Esophagus squamous epithelium (tissue), 5 donors: ENCODE measurements at regions not wholly inside any gene's neighbourhood (a gene's known extent, or its start where the extent isn't known, plus 50 kb on each side); places are given as distances from the start of the nearest gene placed in this dataset.

Experiments used
- DNase-seq: peaks from one replicate; lab custom pipeline; 2025; lab: John Stamatoyannopoulos, UW
- H3K27ac ChIP-seq, 4 donors: fragments of 200-600 bp; sonication (generic); one replicate each; pipeline ENCODE4 v1.5.1; 2016 to 2019; ENCODE audit warnings: mild to moderate bottlenecking in 1 of 4
- H3K27me3 ChIP-seq, 4 donors: fragments of 200-600 bp; sonication (generic); 1 replicate in 3 of 4; 2 replicates in 1 of 4; pipeline versions ENCODE4 v1.5.1 to v1.6.0; 2017 to 2021; ENCODE audit warnings: antibody characterized with exemption in 1 of 4
- H3K36me3 ChIP-seq, 3 donors: fragments of 200-600 bp; sonication (generic); one replicate each; pipeline ENCODE4 v1.5.1; 2016 to 2019
- H3K4me1 ChIP-seq, 3 donors: fragments of 200-600 bp; sonication (generic); one replicate each; pipeline ENCODE4 v1.5.1; 2017 to 2019
- H3K4me3 ChIP-seq, 4 donors: fragments of 200-600 bp; sonication (generic); 1 replicate in 3 of 4; 2 replicates in 1 of 4; pipeline ENCODE4 v1.5.1; 2016 to 2019; ENCODE audit warnings: mild to moderate bottlenecking in 2 of 4, moderate library complexity in 1 of 4
- H3K9me3 ChIP-seq, 3 donors: fragments of 200-600 bp; sonication (generic); one replicate each; pipeline ENCODE4 v1.5.1; 2016 to 2019
- POLR2A ChIP-seq, 4 donors: fragments of 450-650 bp; IDR thresholded peaks; one replicate each; pipeline ENCODE4 v1.6.1; 2017; ENCODE audit warnings: antibody characterized with exemption in 4 of 4, mild to moderate bottlenecking in 4 of 4, moderate library complexity in 3 of 4
- WGBS, 2 donors: methylation state at CpG; one replicate each; pipeline ENCODE4 v1.1.5; 2018; 5-methylcytosine and 5-hydroxymethylcytosine counted together
- intact Hi-C: fragments of 100-400 bp; cut with DNase I; formaldehyde crosslinking; loops from one replicate; pipeline ENCODE4 v1.15.0; 2022
- TF ChIP-seq, protein P1 (sequence below), 6 experiments: fragments of 450-650 bp in 4 of 6; fragments of 200-600 bp in 2 of 6; sonication (generic) in 2 of 6; IDR thresholded peaks; one replicate each; pipeline ENCODE4 v1.5.1; 2016 to 2019; ENCODE audit warnings: antibody characterized with exemption in 6 of 6, mild to moderate bottlenecking in 4 of 6, moderate library complexity in 4 of 6
- donor health status: DM: yes; HTN: yes; CAD: no.

DNA sequence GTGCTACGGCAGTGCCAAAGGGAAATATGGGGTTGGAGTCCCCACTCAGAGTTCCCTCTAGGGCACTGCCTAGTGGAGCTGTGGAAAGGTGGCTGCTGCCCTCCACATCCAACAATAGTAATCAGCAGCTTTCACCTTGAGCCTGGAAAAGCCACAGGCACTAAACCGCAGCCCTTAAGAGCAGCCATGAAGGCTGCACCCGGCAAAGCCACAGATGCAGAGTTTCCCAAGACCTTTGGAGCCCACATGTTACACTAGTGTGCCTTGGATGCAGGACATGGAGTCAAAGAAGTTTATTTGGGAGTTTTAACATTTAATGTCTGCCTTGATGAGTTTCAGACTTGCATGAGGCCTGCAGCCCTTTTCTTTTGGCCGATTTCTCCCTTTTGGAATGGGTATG is 91.4 kb upstream of the HSF2 start:
- Histone ChIP-seq H3K4me3 (no peak overlapping the region), H3K27me3 (no peaks in the 10 kb centered on the region), H3K36me3 (no peaks in the 10 kb centered on the region), H3K9me3 (peaks cover 0 to 11% (median 6%) of the 10 kb centered on the region in 3 donors), H3K27ac (no peak overlapping the region), H3K4me1 (no peaks in the 10 kb centered on the region)
- intact Hi-C loops, result no loop called here
- TF ChIP-seq POLR2A (IDR thresholded peaks at IDR 0.05), result no peak
- TF ChIP-seq, protein P1, sequence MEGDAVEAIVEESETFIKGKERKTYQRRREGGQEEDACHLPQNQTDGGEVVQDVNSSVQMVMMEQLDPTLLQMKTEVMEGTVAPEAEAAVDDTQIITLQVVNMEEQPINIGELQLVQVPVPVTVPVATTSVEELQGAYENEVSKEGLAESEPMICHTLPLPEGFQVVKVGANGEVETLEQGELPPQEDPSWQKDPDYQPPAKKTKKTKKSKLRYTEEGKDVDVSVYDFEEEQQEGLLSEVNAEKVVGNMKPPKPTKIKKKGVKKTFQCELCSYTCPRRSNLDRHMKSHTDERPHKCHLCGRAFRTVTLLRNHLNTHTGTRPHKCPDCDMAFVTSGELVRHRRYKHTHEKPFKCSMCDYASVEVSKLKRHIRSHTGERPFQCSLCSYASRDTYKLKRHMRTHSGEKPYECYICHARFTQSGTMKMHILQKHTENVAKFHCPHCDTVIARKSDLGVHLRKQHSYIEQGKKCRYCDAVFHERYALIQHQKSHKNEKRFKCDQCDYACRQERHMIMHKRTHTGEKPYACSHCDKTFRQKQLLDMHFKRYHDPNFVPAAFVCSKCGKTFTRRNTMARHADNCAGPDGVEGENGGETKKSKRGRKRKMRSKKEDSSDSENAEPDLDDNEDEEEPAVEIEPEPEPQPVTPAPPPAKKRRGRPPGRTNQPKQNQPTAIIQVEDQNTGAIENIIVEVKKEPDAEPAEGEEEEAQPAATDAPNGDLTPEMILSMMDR (IDR thresholded peaks at IDR 0.05), result no peak
- DNase-seq, result no peak
- WGBS, 2 donors, result 82 to 86% methylated on average over 3 to 4 of the region's 4 CpGs

DNA sequence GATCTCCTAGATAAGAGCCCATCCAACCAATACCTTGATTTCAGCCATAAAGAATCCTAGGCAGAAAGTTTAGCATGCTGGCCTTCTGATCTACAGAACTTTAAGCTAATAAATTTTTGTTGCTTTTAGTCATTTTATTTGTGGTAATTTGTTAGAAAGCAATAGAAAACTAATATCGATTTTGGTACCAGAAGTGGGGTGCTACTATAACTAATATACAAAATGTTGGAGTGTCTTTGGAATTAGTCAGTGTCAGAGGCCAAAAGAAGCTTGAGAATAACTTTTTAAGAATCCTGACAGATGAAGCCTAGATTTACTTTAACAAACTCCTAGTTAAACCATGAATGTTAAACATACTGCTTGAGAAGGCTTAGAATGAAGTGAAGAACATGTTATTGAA is 83.6 kb upstream of the HSF2 start:
- intact Hi-C loops, result no loop called here
- Histone ChIP-seq H3K36me3 (no peaks in the 10 kb centered on the region), H3K9me3 (peaks cover 0 to 3% (median 0%) of the 10 kb centered on the region in 3 donors), H3K4me3 (no peak overlapping the region), H3K27ac (no peak overlapping the region), H3K4me1 (no peaks in the 10 kb centered on the region), H3K27me3 (no peaks in the 10 kb centered on the region)
- 46 to 52% methylated on average over 1 of the region's 1 CpG for WGBS, 2 donors
- TF ChIP-seq, protein P1 (IDR thresholded peaks at IDR 0.05), result no peak
- TF ChIP-seq POLR2A (IDR thresholded peaks at IDR 0.05), result no peak
- DNase-seq, result no peak

DNA sequence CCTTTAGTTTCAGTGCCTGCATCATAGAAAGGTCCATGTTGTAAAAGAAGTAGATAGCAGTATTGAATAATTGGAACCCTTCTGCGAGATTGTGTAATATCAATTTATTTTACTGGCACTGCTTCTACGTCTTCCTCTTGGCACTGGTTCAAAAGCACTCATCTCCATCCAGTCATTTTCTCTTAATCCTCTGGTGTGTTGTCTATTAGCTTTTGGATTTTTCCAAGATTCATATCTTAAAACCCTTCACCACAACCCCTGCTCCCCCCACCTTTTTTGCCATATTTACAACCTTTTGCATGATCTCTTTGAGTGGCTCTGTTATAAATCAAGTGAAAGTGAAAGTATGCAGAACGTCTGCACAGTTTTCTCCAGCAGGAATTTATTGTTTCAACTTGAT is 76.6 kb upstream of the HSF2 start:
- 1 to 2% methylated on average over 3 of the region's 3 CpGs for WGBS, 2 donors
- intact Hi-C loops, result no loop called here
- peaks cover 0 to 11% (median 0%) of the 10 kb centered on the region in 3 donors for H3K4me1 ChIP-seq
- H3K4me3 ChIP-seq, result peak overlapping the region in 3 of 4 donors; percentile 32 to 59 (median 33)
- TF ChIP-seq POLR2A (IDR thresholded peaks at IDR 0.05), result no peak
- TF ChIP-seq, protein P1 (IDR thresholded peaks at IDR 0.05), result no peak
- no peaks in the 10 kb centered on the region for H3K27me3 ChIP-seq
- no peaks in the 10 kb centered on the region for H3K36me3 ChIP-seq
- DNase-seq, result no peak
- no peak overlapping the region for H3K27ac ChIP-seq
- H3K9me3 ChIP-seq, result no peaks in the 10 kb centered on the region

DNA sequence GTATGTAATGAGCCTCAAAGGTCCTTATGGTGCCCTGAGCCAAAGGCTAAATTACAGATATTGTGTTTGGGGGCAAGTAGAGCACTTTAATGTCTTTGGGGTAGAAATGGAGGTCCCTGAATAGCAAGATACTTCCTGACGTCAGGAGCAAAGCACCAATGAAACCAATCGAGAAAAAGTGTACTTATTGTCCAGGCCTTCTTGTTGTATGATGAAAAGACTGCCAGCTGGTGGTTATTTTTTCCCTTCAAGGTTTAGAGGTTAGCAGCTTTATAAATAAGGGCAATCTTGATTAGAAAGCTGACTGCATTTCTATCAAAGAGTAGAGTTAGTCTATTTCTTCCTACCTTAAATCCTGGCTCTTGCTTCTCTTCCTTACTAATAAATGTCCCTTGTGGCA is 76.1 kb upstream of the HSF2 start:
- H3K27ac ChIP-seq, result no peak overlapping the region
- peak overlapping the region in 3 of 4 donors; percentile 32 to 59 (median 33) for H3K4me3 ChIP-seq
- DNase-seq, result no peak
- intact Hi-C loops, result no loop called here
- H3K27me3 ChIP-seq, result no peaks in the 10 kb centered on the region
- H3K36me3 ChIP-seq, result no peaks in the 10 kb centered on the region
- 41 to 78% methylated on average over 2 of the region's 2 CpGs for WGBS, 2 donors
- H3K9me3 ChIP-seq, result no peaks in the 10 kb centered on the region
- H3K4me1 ChIP-seq, result peaks cover 0 to 11% (median 0%) of the 10 kb centered on the region in 3 donors
- TF ChIP-seq POLR2A (IDR thresholded peaks at IDR 0.05), result no peak
- TF ChIP-seq, protein P1 (IDR thresholded peaks at IDR 0.05), result no peak

DNA sequence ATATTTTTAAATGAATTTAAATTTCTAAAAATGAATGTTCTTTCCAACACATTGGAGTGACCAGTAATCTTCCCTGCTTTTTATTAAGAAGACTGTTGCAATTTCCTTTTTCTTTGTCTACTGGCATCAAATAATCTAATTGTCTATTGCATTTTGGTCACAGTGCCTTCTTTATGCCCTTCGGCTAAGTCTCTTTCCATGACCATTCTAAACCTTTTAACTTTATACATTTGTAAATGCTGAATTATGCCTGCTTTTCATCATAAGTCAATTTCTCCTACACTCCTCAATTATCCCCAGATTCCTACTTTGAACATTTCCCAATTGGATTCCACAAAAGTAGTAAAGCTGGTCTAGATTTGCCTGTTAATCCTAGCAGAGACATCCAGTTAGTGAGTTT is 69.1 kb upstream of the HSF2 start:
- no peak overlapping the region for H3K27ac ChIP-seq
- H3K36me3 ChIP-seq, result no peaks in the 10 kb centered on the region
- H3K4me1 ChIP-seq, result no peaks in the 10 kb centered on the region
- 32 to 40% methylated on average over 1 of the region's 1 CpG for WGBS, 2 donors
- no peak for DNase-seq
- H3K27me3 ChIP-seq, result no peaks in the 10 kb centered on the region
- H3K4me3 ChIP-seq, result no peak overlapping the region
- TF ChIP-seq POLR2A (IDR thresholded peaks at IDR 0.05), result no peak
- TF ChIP-seq, protein P1 (IDR thresholded peaks at IDR 0.05), result no peak
- no peaks in the 10 kb centered on the region for H3K9me3 ChIP-seq
- intact Hi-C loops, result no loop called here
